Gastroesophageal sphincter (tissue), 3 donors: ENCODE measurements at regions not wholly inside any gene's neighbourhood (a gene's known extent, or its start where the extent isn't known, plus 50 kb on each side); places are given as distances from the start of the nearest gene placed in this dataset.

ENCODE experiments used
- POLR2A ChIP-seq, 2 donors: fragments of 450-650 bp; IDR thresholded peaks; one replicate each; pipeline ENCODE4 v1.6.1; 2017; ENCODE audit warnings: antibody characterized with exemption in 2 of 2, mild to moderate bottlenecking in 2 of 2, moderate library complexity in 1 of 2
- POLR2AphosphoS5 ChIP-seq: sonication (generic); formaldehyde crosslinking; IDR thresholded peaks from one replicate; pipeline ENCODE4 v1.6.1; 2017; ENCODE audit warnings: antibody characterized with exemption
- TF ChIP-seq, protein P1 (sequence below), 4 experiments: fragments of 200-600 bp in 2 of 4; fragments of 450-650 bp in 2 of 4; sonication (generic) in 1 of 4; IDR thresholded peaks; one replicate each; pipeline ENCODE4 v1.5.1; 2017 to 2019; ENCODE audit warnings: antibody characterized with exemption in 4 of 4, mild to moderate bottlenecking in 2 of 4, moderate library complexity in 2 of 4

DNA sequence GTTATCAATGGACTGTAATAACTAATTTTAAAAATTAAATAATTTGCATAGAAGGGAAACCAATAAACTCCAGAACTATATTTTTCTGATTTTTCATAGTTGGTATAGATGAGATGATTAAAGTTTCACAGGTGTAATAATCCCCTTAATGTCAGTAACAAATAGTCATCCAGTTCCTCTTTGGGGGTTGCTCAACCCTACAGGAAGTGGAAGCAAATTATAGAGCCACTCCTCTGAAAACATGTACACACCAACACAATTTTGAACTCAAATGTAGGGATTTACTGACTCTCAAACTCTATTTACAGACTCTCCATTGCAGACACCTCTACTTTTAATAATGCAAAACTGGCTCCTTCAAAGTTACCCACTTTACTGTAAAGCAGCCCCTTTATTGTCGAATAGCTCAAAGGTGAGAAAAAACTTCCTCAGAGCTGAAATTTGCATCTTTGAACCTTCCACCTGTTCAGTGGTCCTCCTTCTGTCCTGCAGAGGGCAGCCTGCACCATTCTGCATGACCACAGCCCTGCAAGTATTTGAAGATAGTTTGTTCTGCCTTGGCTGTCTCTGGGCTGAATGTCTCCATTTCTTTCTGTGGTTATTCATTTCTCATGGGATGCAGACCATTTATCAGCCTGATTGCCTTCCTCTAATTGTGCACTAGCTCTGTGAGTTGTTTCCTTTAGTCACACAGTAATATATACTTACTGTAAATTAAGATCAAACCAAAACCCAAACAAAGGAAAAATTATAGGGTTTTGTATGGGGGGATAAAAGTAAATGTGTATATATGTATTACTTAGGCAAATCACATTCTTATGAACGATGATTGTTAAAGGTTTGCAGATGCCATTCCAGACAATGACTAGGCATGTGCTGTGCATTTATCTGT is 383.2 kb upstream of the SGCD start:
- TF ChIP-seq POLR2A (IDR thresholded peaks at IDR 0.05) (no peak), POLR2AphosphoS5 (no peak)
- TF ChIP-seq, protein P1, sequence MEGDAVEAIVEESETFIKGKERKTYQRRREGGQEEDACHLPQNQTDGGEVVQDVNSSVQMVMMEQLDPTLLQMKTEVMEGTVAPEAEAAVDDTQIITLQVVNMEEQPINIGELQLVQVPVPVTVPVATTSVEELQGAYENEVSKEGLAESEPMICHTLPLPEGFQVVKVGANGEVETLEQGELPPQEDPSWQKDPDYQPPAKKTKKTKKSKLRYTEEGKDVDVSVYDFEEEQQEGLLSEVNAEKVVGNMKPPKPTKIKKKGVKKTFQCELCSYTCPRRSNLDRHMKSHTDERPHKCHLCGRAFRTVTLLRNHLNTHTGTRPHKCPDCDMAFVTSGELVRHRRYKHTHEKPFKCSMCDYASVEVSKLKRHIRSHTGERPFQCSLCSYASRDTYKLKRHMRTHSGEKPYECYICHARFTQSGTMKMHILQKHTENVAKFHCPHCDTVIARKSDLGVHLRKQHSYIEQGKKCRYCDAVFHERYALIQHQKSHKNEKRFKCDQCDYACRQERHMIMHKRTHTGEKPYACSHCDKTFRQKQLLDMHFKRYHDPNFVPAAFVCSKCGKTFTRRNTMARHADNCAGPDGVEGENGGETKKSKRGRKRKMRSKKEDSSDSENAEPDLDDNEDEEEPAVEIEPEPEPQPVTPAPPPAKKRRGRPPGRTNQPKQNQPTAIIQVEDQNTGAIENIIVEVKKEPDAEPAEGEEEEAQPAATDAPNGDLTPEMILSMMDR (IDR thresholded peaks at IDR 0.05) = peak; percentile 68 to 88 (median 74)
